ENCODE measurements at regions not wholly inside any gene's neighbourhood (a gene's known extent, or its start where the extent isn't known, plus 50 kb on each side); places are given as distances from the start of the nearest gene placed in this dataset.

DNA sequence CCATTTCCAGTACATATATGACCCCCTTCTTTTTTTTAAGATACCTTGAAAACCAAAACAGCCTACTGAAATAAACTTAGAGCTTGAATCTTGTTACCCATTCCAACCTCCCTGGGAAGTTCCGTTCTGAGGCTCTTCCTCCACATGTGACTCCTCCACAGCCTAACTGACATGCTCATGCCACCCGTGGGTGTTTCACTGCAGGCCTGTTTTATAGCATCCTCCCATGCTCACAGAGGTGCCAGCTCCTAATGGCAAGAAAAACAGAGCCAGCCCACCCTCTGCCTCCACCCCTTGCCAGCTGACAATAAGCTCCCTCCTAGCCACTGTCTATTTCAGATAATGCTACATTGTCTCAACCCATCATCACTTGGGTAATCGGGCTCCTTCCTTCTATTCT lies 97.6 kb upstream of the E2F8 start:
- Histone ChIP-seq H4K20me1 (ENCODE audit: insufficient read depth, low read length) (no peaks in the 10 kb centered on the region), H3K9ac (ENCODE audit: low read depth, low read length) (no peak overlapping the region), H3K4me1 (ENCODE audit: insufficient read depth, low read length) (no peaks in the 10 kb centered on the region), H3K4me3 (ENCODE audit: low read depth in 1 of 2, low read length in 2 of 2) (no peak overlapping the region), H3K36me3 (ENCODE audit: insufficient read depth, low read length) (no peaks in the 10 kb centered on the region), H3K27me3 (ENCODE audit: insufficient read depth, low read length, poor library complexity) (peaks cover 8% of the 10 kb centered on the region), H3K9me3 (ENCODE audit: insufficient read depth, low read length, severe bottlenecking) (no peaks in the 10 kb centered on the region), H3K79me2 (ENCODE audit: insufficient read depth, low read length) (no peaks in the 10 kb centered on the region), H2AFZ (ENCODE audit: low read depth, low read length) (no peak overlapping the region), H3K27ac (ENCODE audit: low read length) (no peak overlapping the region), H3K4me2 (ENCODE audit: insufficient read depth, low read length) (no peak overlapping the region)
- TF ChIP-seq, protein P1, sequence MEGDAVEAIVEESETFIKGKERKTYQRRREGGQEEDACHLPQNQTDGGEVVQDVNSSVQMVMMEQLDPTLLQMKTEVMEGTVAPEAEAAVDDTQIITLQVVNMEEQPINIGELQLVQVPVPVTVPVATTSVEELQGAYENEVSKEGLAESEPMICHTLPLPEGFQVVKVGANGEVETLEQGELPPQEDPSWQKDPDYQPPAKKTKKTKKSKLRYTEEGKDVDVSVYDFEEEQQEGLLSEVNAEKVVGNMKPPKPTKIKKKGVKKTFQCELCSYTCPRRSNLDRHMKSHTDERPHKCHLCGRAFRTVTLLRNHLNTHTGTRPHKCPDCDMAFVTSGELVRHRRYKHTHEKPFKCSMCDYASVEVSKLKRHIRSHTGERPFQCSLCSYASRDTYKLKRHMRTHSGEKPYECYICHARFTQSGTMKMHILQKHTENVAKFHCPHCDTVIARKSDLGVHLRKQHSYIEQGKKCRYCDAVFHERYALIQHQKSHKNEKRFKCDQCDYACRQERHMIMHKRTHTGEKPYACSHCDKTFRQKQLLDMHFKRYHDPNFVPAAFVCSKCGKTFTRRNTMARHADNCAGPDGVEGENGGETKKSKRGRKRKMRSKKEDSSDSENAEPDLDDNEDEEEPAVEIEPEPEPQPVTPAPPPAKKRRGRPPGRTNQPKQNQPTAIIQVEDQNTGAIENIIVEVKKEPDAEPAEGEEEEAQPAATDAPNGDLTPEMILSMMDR (IDR thresholded peaks at IDR 0.05; ENCODE audit: borderline replicate concordance, extremely low read depth, low read length, poor library complexity, severe bottlenecking), result no peak
- no peak for TF ChIP-seq EZH2 (IDR thresholded peaks at IDR 0.05; ENCODE audit: borderline replicate concordance, low read depth, low read length, severe bottlenecking)
- DNase-seq, result no peak
- no peak for ATAC-seq (ENCODE audit: insufficient read depth, low read depth)

DNA sequence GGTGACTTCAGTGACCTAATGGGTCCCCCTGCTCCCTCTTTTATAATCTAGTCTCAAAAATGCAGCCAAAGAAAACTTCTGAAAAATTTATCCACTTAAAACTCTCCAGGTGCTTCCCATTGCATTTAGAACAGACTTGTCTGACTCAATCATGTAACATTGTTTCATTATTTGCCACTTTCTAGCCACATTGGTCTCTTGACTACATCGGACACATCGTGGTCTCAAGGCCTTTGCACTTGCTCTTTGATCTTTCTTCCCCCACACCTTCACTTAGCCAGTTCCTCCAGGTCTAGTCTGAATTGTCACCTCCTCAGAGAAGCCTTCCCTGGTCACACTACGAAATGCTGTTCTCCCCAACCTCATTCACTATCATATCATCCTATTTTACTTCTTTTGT lies 97.0 kb upstream of the E2F8 start:
- no peak for ATAC-seq (ENCODE audit: insufficient read depth, low read depth)
- no peaks in the 10 kb centered on the region for H3K9me3 ChIP-seq (ENCODE audit: insufficient read depth, low read length, severe bottlenecking)

DNA sequence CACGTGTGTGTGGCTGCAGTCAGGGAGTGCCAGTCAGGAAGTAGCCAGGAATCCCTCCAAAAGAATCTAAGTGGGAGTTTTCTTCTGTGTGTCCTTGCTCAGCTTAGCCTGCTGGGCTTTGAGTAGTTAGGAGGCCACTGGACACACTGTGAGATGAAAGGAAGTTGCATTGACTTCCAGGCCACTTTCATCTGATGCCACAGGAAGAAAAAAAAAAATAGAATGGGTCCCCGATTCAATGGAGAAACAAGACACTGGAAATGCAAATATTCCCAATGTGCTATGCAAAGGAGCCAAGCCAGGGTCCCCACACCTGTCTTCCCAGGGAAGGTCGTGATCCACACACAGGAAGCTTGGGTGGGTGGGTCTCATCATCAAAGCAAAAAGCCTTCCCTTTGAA lies 95.6 kb upstream of the E2F8 start:
- Histone ChIP-seq H4K20me1 (ENCODE audit: insufficient read depth, low read length) (no peaks in the 10 kb centered on the region), H3K9ac (ENCODE audit: low read depth, low read length) (no peak overlapping the region), H3K79me2 (ENCODE audit: insufficient read depth, low read length) (no peaks in the 10 kb centered on the region), H3K4me1 (ENCODE audit: insufficient read depth, low read length) (no peaks in the 10 kb centered on the region), H3K27me3 (ENCODE audit: insufficient read depth, low read length, poor library complexity) (peaks cover 8% of the 10 kb centered on the region), H3K4me2 (ENCODE audit: insufficient read depth, low read length) (no peak overlapping the region), H3K36me3 (ENCODE audit: insufficient read depth, low read length) (no peaks in the 10 kb centered on the region), H3K4me3 (ENCODE audit: low read depth in 1 of 2, low read length in 2 of 2) (no peak overlapping the region), H3K9me3 (ENCODE audit: insufficient read depth, low read length, severe bottlenecking) (no peaks in the 10 kb centered on the region), H2AFZ (ENCODE audit: low read depth, low read length) (no peak overlapping the region), H3K27ac (ENCODE audit: low read length) (no peak overlapping the region)
- DNase-seq, result no peak
- TF ChIP-seq, protein P1 (IDR thresholded peaks at IDR 0.05; ENCODE audit: borderline replicate concordance, extremely low read depth, low read length, poor library complexity, severe bottlenecking), result no peak
- TF ChIP-seq EZH2 (IDR thresholded peaks at IDR 0.05; ENCODE audit: borderline replicate concordance, low read depth, low read length, severe bottlenecking), result no peak
- no peak for ATAC-seq (ENCODE audit: insufficient read depth, low read depth)

More for the DNA sequence above, 97.0 kb upstream of the E2F8 start:
- H3K36me3 ChIP-seq (ENCODE audit: insufficient read depth, low read length), result no peaks in the 10 kb centered on the region
- no peak overlapping the region for H3K4me3 ChIP-seq (ENCODE audit: low read depth in 1 of 2, low read length in 2 of 2)
- H3K9ac ChIP-seq (ENCODE audit: low read depth, low read length), result no peak overlapping the region
- H3K79me2 ChIP-seq (ENCODE audit: insufficient read depth, low read length), result no peaks in the 10 kb centered on the region
- peaks cover 8% of the 10 kb centered on the region for H3K27me3 ChIP-seq (ENCODE audit: insufficient read depth, low read length, poor library complexity)
- no peak overlapping the region for H2AFZ ChIP-seq (ENCODE audit: low read depth, low read length)
- H4K20me1 ChIP-seq (ENCODE audit: insufficient read depth, low read length), result no peaks in the 10 kb centered on the region
- DNase-seq, result no peak
- no peak overlapping the region for H3K4me2 ChIP-seq (ENCODE audit: insufficient read depth, low read length)
- no peaks in the 10 kb centered on the region for H3K4me1 ChIP-seq (ENCODE audit: insufficient read depth, low read length)
- TF ChIP-seq, protein P1 (IDR thresholded peaks at IDR 0.05; ENCODE audit: borderline replicate concordance, extremely low read depth, low read length, poor library complexity, severe bottlenecking), result no peak
- TF ChIP-seq EZH2 (IDR thresholded peaks at IDR 0.05; ENCODE audit: borderline replicate concordance, low read depth, low read length, severe bottlenecking), result no peak
- H3K27ac ChIP-seq (ENCODE audit: low read length), result no peak overlapping the region

DNA sequence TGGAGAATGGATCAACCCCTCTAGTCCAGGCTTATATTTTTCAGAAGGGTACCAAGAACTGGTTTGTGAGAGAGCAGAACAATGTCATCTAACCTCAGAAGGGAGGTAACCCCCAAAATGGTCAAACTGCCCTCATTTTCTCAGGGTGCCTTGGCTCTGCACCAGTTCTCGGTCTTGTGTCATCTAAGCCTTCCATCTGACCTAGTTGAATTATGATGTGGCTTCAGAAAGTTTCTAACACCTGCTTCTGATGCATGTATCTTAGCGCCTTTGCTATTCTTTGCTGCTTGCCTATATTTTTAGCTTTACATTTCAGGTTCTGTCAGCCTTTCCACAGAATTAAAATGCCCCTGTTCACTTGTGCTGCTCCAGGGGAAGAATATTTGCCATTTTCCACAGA lies 91.7 kb upstream of the E2F8 start:
- Histone ChIP-seq H3K36me3 (ENCODE audit: insufficient read depth, low read length) (no peaks in the 10 kb centered on the region), H4K20me1 (ENCODE audit: insufficient read depth, low read length) (no peaks in the 10 kb centered on the region; the same call in 1 of the 2 replicates), H2AFZ (ENCODE audit: low read depth, low read length) (no peak overlapping the region), H3K9ac (ENCODE audit: low read depth, low read length) (no peak overlapping the region), H3K27ac (ENCODE audit: low read length) (no peak overlapping the region), H3K4me3 (ENCODE audit: low read depth in 1 of 2, low read length in 2 of 2) (no peak overlapping the region), H3K4me1 (ENCODE audit: insufficient read depth, low read length) (no peaks in the 10 kb centered on the region), H3K4me2 (ENCODE audit: insufficient read depth, low read length) (no peak overlapping the region), H3K79me2 (ENCODE audit: insufficient read depth, low read length) (no peaks in the 10 kb centered on the region), H3K9me3 (ENCODE audit: insufficient read depth, low read length, severe bottlenecking) (no peaks in the 10 kb centered on the region), H3K27me3 (ENCODE audit: insufficient read depth, low read length, poor library complexity) (peaks cover 6% of the 10 kb centered on the region)
- TF ChIP-seq, protein P1 (IDR thresholded peaks at IDR 0.05; ENCODE audit: borderline replicate concordance, extremely low read depth, low read length, poor library complexity, severe bottlenecking), result no peak
- TF ChIP-seq EZH2 (IDR thresholded peaks at IDR 0.05; ENCODE audit: borderline replicate concordance, low read depth, low read length, severe bottlenecking), result no peak
- no peak for DNase-seq
- ATAC-seq (ENCODE audit: insufficient read depth, low read depth), result no peak
